Lung (tissue), 11 donors: ENCODE measurements at regions not wholly inside any gene's neighbourhood (a gene's known extent, or its start where the extent isn't known, plus 50 kb on each side); places are given as distances from the start of the nearest gene placed in this dataset.

Source experiments
- ATAC-seq: fragments of 200-7000 bp; cut with Tn5 transposase; one replicate; pipeline ENCODE4 v1.9.1; 2020; ENCODE audit warnings: moderate number of reproducible peaks; ENCODE audit not compliant: insufficient read depth, low FRiP score
- DNase-seq, 3 donors: peaks; one replicate each; pipeline ENCODE4 v3.0.0-alpha.2; 2013 to 2017
- H3K27ac ChIP-seq, 2 donors: one replicate each; pipeline ENCODE4 v1.5.1; 2013; ENCODE audit warnings: mild to moderate bottlenecking in 2 of 2, moderate library complexity in 2 of 2, control low read depth in 1 of 2, inconsistent platforms in 1 of 2, low read depth in 1 of 2, low read length in 1 of 2
- H3K27me3 ChIP-seq, 3 donors: one replicate each; pipeline ENCODE4 v1.5.1; 2013; ENCODE audit warnings: low read length in 2 of 3; ENCODE audit not compliant: control insufficient read depth in 3 of 3, insufficient read depth in 3 of 3
- H3K36me3 ChIP-seq, 4 donors: one replicate each; pipeline ENCODE4 v1.5.1; 2013; ENCODE audit warnings: low read length in 4 of 4, mild to moderate bottlenecking in 1 of 4, moderate library complexity in 1 of 4; ENCODE audit not compliant: control insufficient read depth in 4 of 4, insufficient read depth in 4 of 4
- H3K4me1 ChIP-seq, 5 donors: one replicate each; pipeline ENCODE4 v1.5.1; 2013; ENCODE audit warnings: low read length in 5 of 5, mild to moderate bottlenecking in 2 of 5, moderate library complexity in 1 of 5; ENCODE audit not compliant: control insufficient read depth in 5 of 5, insufficient read depth in 5 of 5
- H3K4me3 ChIP-seq: one replicate; pipeline ENCODE4 v1.5.1; 2013; ENCODE audit warnings: mild to moderate bottlenecking, control low read depth, moderate library complexity
- H3K9ac ChIP-seq, 2 donors: one replicate each; pipeline ENCODE4 v1.5.1; 2013; ENCODE audit warnings: low read length in 2 of 2, control low read depth in 1 of 2; ENCODE audit not compliant: insufficient read depth in 1 of 2
- H3K9me3 ChIP-seq, 4 donors: one replicate each; pipeline ENCODE4 v1.5.1; 2013; ENCODE audit warnings: low read length in 3 of 4, mild to moderate bottlenecking in 1 of 4, moderate library complexity in 1 of 4; ENCODE audit not compliant: control insufficient read depth in 4 of 4, insufficient read depth in 3 of 4
- WGBS, 2 donors: extraction: QIAGEN DNeasy Blood & Tissue Kit; methylation state at CpG; one replicate each; pipeline ENCODE4 v1.1.7; 2013; 5-methylcytosine and 5-hydroxymethylcytosine counted together
- TF ChIP-seq, protein P1 (sequence below): IDR thresholded peaks from 2 replicates; pipeline ENCODE4 v1.5.1; 2012; ENCODE audit warnings: mild to moderate bottlenecking; ENCODE audit errors: control extremely low read depth, extremely low read depth
- donor health status: control.
- donor health status: control.
- donor health status: Bipolar disorder and iron deficiency.
- donor health status: healthy.
- donor health status: DM: yes; HTN: yes; CAD: no.

GRCh38 chr15:98113327-98113726 lies 152.8 kb downstream of the ARRDC4 start:
- no peak for DNase-seq
- Histone ChIP-seq H3K9ac (no peak overlapping the region), H3K4me3 (no peak overlapping the region), H3K9me3 (peaks cover 0 to 7% (median 0%) of the 10 kb centered on the region in 4 donors), H3K27me3 (peaks cover 0 to 2% (median 0%) of the 10 kb centered on the region in 3 donors), H3K4me1 (no peaks in the 10 kb centered on the region), H3K27ac (no peak overlapping the region), H3K36me3 (no peaks in the 10 kb centered on the region)
- ATAC-seq: no peak
- TF ChIP-seq, protein P1, sequence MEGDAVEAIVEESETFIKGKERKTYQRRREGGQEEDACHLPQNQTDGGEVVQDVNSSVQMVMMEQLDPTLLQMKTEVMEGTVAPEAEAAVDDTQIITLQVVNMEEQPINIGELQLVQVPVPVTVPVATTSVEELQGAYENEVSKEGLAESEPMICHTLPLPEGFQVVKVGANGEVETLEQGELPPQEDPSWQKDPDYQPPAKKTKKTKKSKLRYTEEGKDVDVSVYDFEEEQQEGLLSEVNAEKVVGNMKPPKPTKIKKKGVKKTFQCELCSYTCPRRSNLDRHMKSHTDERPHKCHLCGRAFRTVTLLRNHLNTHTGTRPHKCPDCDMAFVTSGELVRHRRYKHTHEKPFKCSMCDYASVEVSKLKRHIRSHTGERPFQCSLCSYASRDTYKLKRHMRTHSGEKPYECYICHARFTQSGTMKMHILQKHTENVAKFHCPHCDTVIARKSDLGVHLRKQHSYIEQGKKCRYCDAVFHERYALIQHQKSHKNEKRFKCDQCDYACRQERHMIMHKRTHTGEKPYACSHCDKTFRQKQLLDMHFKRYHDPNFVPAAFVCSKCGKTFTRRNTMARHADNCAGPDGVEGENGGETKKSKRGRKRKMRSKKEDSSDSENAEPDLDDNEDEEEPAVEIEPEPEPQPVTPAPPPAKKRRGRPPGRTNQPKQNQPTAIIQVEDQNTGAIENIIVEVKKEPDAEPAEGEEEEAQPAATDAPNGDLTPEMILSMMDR: no peak
- 93 to 97% methylated on average over 5 of the region's 5 CpGs for WGBS, 2 donors

- Histone ChIP-seq H3K27me3 (no peaks in the 10 kb centered on the region), H3K9ac (no peak overlapping the region), H3K36me3 (no peaks in the 10 kb centered on the region), H3K4me1 (no peaks in the 10 kb centered on the region), H3K27ac (no peak overlapping the region), H3K4me3 (no peak overlapping the region), H3K9me3 (no peaks in the 10 kb centered on the region)
- TF ChIP-seq, protein P1: no peak
- WGBS, 2 donors: 87 to 90% methylated on average over 3 of the region's 3 CpGs
- no peak for DNase-seq
- no peak for ATAC-seq
Measured at GRCh38 chr15:98120561-98120960, 160.1 kb downstream of the ARRDC4 start.

GRCh38 chr15:98121536-98121935 lies 161.0 kb downstream of the ARRDC4 start:
- H3K4me3 ChIP-seq: no peak overlapping the region
- ATAC-seq (no peak), DNase-seq (no peak)
- no peaks in the 10 kb centered on the region for H3K9me3 ChIP-seq
- TF ChIP-seq, protein P1: no peak
- H3K27ac ChIP-seq: no peak overlapping the region
- H3K27me3 ChIP-seq: no peaks in the 10 kb centered on the region
- H3K4me1 ChIP-seq: no peaks in the 10 kb centered on the region
- H3K36me3 ChIP-seq: no peaks in the 10 kb centered on the region
- H3K9ac ChIP-seq: no peak overlapping the region
- WGBS, 2 donors: 52 to 67% methylated on average over 5 of the region's 5 CpGs

- no peaks in the 10 kb centered on the region for H3K36me3 ChIP-seq
- TF ChIP-seq, protein P1: no peak
- no peaks in the 10 kb centered on the region for H3K9me3 ChIP-seq
- no peak overlapping the region for H3K9ac ChIP-seq
- no peak for ATAC-seq
- no peak for DNase-seq
- H3K27me3 ChIP-seq: no peaks in the 10 kb centered on the region
- H3K4me3 ChIP-seq: no peak overlapping the region
- no peaks in the 10 kb centered on the region for H3K4me1 ChIP-seq
- WGBS, 2 donors: 65 to 70% methylated on average over 3 of the region's 3 CpGs
- no peak overlapping the region for H3K27ac ChIP-seq
Measured at GRCh38 chr15:98121957-98122356, 161.5 kb downstream of the ARRDC4 start.
